Thymus (tissue), 11 donors: ENCODE measurements at regions not wholly inside any gene's neighbourhood (a gene's known extent, or its start where the extent isn't known, plus 50 kb on each side); places are given as distances from the start of the nearest gene placed in this dataset.

ENCODE experiments used
- DNase-seq, 9 donors: peaks; one replicate each; pipeline ENCODE4 v3.0.0-alpha.2; 2013; ENCODE audit warnings: low spot score in 9 of 9, low read depth in 6 of 9, missing footprints in 1 of 9
- H3K27ac ChIP-seq, 2 donors: one replicate each; pipeline ENCODE4 v1.5.1; 2013; ENCODE audit warnings: control low read depth in 1 of 2, low read depth in 1 of 2, low read length in 1 of 2, mild to moderate bottlenecking in 1 of 2, moderate library complexity in 1 of 2
- H3K27me3 ChIP-seq, 2 donors: one replicate each; pipeline ENCODE4 v1.5.1; 2013; ENCODE audit warnings: low read length in 1 of 2; ENCODE audit not compliant: control insufficient read depth in 2 of 2, insufficient read depth in 1 of 2
- H3K36me3 ChIP-seq, 2 donors: one replicate each; pipeline ENCODE4 v1.5.1; 2013; ENCODE audit warnings: low read length in 1 of 2, mild to moderate bottlenecking in 1 of 2, moderate library complexity in 1 of 2; ENCODE audit not compliant: control insufficient read depth in 2 of 2, insufficient read depth in 2 of 2
- H3K4me1 ChIP-seq, 2 donors: one replicate each; pipeline ENCODE4 v1.5.1; 2013; ENCODE audit warnings: low read length in 2 of 2; ENCODE audit not compliant: control insufficient read depth in 2 of 2, insufficient read depth in 2 of 2
- H3K4me3 ChIP-seq, 2 donors: one replicate each; pipeline ENCODE4 v1.5.1; 2013; ENCODE audit warnings: low read length in 2 of 2, control low read depth in 1 of 2, mild to moderate bottlenecking in 1 of 2
- H3K9me3 ChIP-seq, 2 donors: one replicate each; pipeline ENCODE4 v1.5.1; 2013; ENCODE audit warnings: low read length in 1 of 2, mild to moderate bottlenecking in 1 of 2; ENCODE audit not compliant: control insufficient read depth in 2 of 2, insufficient read depth in 1 of 2
- WGBS: extraction: QIAGEN DNeasy Blood & Tissue Kit; methylation state at CpG from one replicate; pipeline ENCODE4 v1.1.7; 2013; 5-methylcytosine and 5-hydroxymethylcytosine counted together
- donor health status: healthy.

- H3K9me3 ChIP-seq: no peaks in the 10 kb centered on the region
- DNase-seq: peak in 1 of 9 donors; percentile 10
- H3K4me1 ChIP-seq: peaks cover 0 to 7% of the 10 kb centered on the region in 2 donors
- H3K27me3 ChIP-seq: no peaks in the 10 kb centered on the region
- 92% methylated on average over 8 of the region's 8 CpGs for WGBS
- H3K27ac ChIP-seq: no peak overlapping the region
- H3K4me3 ChIP-seq: no peak overlapping the region
- H3K36me3 ChIP-seq: no peaks in the 10 kb centered on the region
These were observed 53.2 kb upstream of the C1QTNF7 start for GRCh38 chr4:15374656-15375055.

- DNase-seq: peak in 7 of 9 donors; percentile 12 to 68 (median 29)
- H3K36me3 ChIP-seq: no peaks in the 10 kb centered on the region
- no peaks in the 10 kb centered on the region for H3K27me3 ChIP-seq
- WGBS: 49% methylated on average over 3 of the region's 3 CpGs
- peak overlapping the region in 1 of 2 donors; percentile 27 for H3K27ac ChIP-seq
- H3K9me3 ChIP-seq: no peaks in the 10 kb centered on the region
- peaks cover 0 to 7% of the 10 kb centered on the region in 2 donors for H3K4me1 ChIP-seq
- no peak overlapping the region for H3K4me3 ChIP-seq
These were observed 52.2 kb upstream of the C1QTNF7 start for GRCh38 chr4:15375667-15376066.

GRCh38 chr4:15376145-15376544, 51.7 kb upstream of the C1QTNF7 start:
- Histone ChIP-seq H3K9me3 (no peaks in the 10 kb centered on the region), H3K36me3 (no peaks in the 10 kb centered on the region), H3K4me1 (peaks cover 0 to 7% of the 10 kb centered on the region in 2 donors), H3K27ac (peak overlapping the region; percentile 20 to 27), H3K27me3 (no peaks in the 10 kb centered on the region), H3K4me3 (no peak overlapping the region)
- no peak for DNase-seq
- WGBS: 94% methylated on average over 5 of the region's 5 CpGs

GRCh38 chr4:15376594-15376993, 51.2 kb upstream of the C1QTNF7 start:
- Histone ChIP-seq H3K36me3 (no peaks in the 10 kb centered on the region), H3K27me3 (no peaks in the 10 kb centered on the region), H3K4me3 (no peak overlapping the region), H3K9me3 (no peaks in the 10 kb centered on the region), H3K4me1 (peaks cover 0 to 7% of the 10 kb centered on the region in 2 donors), H3K27ac (no peak overlapping the region)
- DNase-seq: no peak
- WGBS: 90% methylated on average over 2 of the region's 2 CpGs
